ENCODE measurements at regions not wholly inside any gene's neighbourhood (a gene's known extent, or its start where the extent isn't known, plus 50 kb on each side); places are given as distances from the start of the nearest gene placed in this dataset.

DNA sequence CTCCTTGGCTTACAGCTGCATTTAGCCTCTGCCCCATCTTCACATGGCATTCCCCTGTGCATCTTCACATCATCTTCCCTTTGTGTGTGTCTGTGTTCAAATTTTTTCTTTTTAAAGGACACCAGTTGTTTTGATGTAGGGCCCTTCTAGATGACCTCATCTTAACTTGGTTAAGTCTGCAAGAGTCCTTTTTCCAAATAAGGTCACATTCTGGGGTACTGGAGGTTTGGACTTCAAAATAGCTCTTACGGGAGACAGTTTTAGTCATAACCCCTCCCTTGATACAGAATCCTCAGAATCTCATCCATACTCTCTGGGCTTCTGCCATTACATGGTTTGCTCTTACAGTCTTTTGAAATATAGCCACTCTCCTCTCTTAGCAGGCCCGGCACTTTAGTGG is 231.5 kb upstream of the ATP6AP2 start:
- no peak for TF ChIP-seq POLR2AphosphoS5 (IDR thresholded peaks at IDR 0.05)
- no peak for TF ChIP-seq POLR2A (IDR thresholded peaks at IDR 0.05; ENCODE audit: low read depth)
- TF ChIP-seq, protein P1, sequence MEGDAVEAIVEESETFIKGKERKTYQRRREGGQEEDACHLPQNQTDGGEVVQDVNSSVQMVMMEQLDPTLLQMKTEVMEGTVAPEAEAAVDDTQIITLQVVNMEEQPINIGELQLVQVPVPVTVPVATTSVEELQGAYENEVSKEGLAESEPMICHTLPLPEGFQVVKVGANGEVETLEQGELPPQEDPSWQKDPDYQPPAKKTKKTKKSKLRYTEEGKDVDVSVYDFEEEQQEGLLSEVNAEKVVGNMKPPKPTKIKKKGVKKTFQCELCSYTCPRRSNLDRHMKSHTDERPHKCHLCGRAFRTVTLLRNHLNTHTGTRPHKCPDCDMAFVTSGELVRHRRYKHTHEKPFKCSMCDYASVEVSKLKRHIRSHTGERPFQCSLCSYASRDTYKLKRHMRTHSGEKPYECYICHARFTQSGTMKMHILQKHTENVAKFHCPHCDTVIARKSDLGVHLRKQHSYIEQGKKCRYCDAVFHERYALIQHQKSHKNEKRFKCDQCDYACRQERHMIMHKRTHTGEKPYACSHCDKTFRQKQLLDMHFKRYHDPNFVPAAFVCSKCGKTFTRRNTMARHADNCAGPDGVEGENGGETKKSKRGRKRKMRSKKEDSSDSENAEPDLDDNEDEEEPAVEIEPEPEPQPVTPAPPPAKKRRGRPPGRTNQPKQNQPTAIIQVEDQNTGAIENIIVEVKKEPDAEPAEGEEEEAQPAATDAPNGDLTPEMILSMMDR (IDR thresholded peaks at IDR 0.05), result no peak

All from esophagus muscularis mucosa (tissue), 3 donors.